ENCODE measurements at regions not wholly inside any gene's neighbourhood (a gene's known extent, or its start where the extent isn't known, plus 50 kb on each side); places are given as distances from the start of the nearest gene placed in this dataset.

DNA sequence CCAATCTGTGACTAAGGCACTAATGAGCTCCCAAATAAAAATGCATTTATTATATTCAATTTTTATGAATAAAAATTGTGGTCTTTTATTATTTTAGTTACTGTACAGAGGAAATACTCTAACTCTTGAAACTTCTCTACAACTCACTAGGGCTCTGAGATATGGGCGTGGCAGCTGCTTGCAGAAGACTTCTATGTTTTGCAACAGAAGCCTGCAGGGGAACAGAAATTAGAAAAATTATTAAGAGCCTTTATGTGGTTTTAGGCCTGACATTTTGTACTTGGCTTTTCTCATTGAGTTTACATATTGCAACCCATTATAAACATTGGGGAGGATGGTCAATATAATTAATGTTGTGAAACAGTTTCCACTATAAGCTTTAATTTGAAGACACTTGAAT lies 581.4 kb downstream of the TNS3 start (continued):
- TF ChIP-seq, protein P1, sequence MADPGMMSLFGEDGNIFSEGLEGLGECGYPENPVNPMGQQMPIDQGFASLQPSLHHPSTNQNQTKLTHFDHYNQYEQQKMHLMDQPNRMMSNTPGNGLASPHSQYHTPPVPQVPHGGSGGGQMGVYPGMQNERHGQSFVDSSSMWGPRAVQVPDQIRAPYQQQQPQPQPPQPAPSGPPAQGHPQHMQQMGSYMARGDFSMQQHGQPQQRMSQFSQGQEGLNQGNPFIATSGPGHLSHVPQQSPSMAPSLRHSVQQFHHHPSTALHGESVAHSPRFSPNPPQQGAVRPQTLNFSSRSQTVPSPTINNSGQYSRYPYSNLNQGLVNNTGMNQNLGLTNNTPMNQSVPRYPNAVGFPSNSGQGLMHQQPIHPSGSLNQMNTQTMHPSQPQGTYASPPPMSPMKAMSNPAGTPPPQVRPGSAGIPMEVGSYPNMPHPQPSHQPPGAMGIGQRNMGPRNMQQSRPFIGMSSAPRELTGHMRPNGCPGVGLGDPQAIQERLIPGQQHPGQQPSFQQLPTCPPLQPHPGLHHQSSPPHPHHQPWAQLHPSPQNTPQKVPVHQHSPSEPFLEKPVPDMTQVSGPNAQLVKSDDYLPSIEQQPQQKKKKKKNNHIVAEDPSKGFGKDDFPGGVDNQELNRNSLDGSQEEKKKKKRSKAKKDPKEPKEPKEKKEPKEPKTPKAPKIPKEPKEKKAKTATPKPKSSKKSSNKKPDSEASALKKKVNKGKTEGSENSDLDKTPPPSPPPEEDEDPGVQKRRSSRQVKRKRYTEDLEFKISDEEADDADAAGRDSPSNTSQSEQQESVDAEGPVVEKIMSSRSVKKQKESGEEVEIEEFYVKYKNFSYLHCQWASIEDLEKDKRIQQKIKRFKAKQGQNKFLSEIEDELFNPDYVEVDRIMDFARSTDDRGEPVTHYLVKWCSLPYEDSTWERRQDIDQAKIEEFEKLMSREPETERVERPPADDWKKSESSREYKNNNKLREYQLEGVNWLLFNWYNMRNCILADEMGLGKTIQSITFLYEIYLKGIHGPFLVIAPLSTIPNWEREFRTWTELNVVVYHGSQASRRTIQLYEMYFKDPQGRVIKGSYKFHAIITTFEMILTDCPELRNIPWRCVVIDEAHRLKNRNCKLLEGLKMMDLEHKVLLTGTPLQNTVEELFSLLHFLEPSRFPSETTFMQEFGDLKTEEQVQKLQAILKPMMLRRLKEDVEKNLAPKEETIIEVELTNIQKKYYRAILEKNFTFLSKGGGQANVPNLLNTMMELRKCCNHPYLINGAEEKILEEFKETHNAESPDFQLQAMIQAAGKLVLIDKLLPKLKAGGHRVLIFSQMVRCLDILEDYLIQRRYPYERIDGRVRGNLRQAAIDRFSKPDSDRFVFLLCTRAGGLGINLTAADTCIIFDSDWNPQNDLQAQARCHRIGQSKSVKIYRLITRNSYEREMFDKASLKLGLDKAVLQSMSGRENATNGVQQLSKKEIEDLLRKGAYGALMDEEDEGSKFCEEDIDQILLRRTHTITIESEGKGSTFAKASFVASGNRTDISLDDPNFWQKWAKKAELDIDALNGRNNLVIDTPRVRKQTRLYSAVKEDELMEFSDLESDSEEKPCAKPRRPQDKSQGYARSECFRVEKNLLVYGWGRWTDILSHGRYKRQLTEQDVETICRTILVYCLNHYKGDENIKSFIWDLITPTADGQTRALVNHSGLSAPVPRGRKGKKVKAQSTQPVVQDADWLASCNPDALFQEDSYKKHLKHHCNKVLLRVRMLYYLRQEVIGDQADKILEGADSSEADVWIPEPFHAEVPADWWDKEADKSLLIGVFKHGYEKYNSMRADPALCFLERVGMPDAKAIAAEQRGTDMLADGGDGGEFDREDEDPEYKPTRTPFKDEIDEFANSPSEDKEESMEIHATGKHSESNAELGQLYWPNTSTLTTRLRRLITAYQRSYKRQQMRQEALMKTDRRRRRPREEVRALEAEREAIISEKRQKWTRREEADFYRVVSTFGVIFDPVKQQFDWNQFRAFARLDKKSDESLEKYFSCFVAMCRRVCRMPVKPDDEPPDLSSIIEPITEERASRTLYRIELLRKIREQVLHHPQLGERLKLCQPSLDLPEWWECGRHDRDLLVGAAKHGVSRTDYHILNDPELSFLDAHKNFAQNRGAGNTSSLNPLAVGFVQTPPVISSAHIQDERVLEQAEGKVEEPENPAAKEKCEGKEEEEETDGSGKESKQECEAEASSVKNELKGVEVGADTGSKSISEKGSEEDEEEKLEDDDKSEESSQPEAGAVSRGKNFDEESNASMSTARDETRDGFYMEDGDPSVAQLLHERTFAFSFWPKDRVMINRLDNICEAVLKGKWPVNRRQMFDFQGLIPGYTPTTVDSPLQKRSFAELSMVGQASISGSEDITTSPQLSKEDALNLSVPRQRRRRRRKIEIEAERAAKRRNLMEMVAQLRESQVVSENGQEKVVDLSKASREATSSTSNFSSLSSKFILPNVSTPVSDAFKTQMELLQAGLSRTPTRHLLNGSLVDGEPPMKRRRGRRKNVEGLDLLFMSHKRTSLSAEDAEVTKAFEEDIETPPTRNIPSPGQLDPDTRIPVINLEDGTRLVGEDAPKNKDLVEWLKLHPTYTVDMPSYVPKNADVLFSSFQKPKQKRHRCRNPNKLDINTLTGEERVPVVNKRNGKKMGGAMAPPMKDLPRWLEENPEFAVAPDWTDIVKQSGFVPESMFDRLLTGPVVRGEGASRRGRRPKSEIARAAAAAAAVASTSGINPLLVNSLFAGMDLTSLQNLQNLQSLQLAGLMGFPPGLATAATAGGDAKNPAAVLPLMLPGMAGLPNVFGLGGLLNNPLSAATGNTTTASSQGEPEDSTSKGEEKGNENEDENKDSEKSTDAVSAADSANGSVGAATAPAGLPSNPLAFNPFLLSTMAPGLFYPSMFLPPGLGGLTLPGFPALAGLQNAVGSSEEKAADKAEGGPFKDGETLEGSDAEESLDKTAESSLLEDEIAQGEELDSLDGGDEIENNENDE (IDR thresholded peaks at IDR 0.05; ENCODE audit: insufficient replicate concordance, low read length): no peak
- TF ChIP-seq TCF12 (IDR thresholded peaks at IDR 0.05; ENCODE audit: low read depth, low read length): no peak

Data from H1 (cell line).